PC-3 (cell line): ENCODE measurements at regions not wholly inside any gene's neighbourhood (a gene's known extent, or its start where the extent isn't known, plus 50 kb on each side); places are given as distances from the start of the nearest gene placed in this dataset.
A peak's percentile ranks its signal among the peaks of the same experiment; 100 is the strongest.

Source experiments
- ATAC-seq: fragments of 200-7000 bp; cut with Tn5 transposase; 2 replicates; pipeline ENCODE4 v1.9.1; 2020; ENCODE audit warnings: mild to moderate bottlenecking, moderate library complexity
- BruUV-seq: library from RNA; stranded (reverse); fragments of 400-500 nt; replicated peaks from 2 replicates; lab custom pipeline; 2021; lab: Mats Ljungman, UMichigan
- CTCF ChIA-PET: fragments of 300-600 bp; sonication (Branson Sonifier 250); formaldehyde crosslinking; loops from one replicate; lab custom pipeline; 2022; ENCODE audit warnings: antibody characterized with exemption; lab: Charles Lee
- POLR2A ChIA-PET: fragments of 300-600 bp; sonication (Branson Sonifier 250); formaldehyde crosslinking; loops from one replicate; lab custom pipeline; 2022; ENCODE audit warnings: antibody characterized with exemption; ENCODE audit not compliant: unreplicated experiment; lab: Charles Lee
- DNase-seq: peaks from one replicate; pipeline ENCODE4 v3.0.0-alpha.2; 2015
- H2AFZ ChIP-seq: fragments of 300-600 bp; sonication (generic); 2 replicates; pipeline ENCODE4 v1.6.0; 2016; ENCODE audit warnings: antibody characterized with exemption, low read length
- H3F3A ChIP-seq: fragments of 300-600 bp; sonication (generic); one replicate; pipeline ENCODE4 v1.6.0; 2017; ENCODE audit warnings: antibody characterized with exemption, low read length, control low read depth, mild to moderate bottlenecking; ENCODE audit not compliant: unreplicated experiment
- H3K27ac ChIP-seq: fragments of 300-600 bp; sonication (generic); 2 replicates; pipeline ENCODE4 v1.5.1; 2016; ENCODE audit warnings: mild to moderate bottlenecking, low read length
- H3K27me3 ChIP-seq: fragments of 300-600 bp; sonication (generic); 2 replicates; pipeline ENCODE4 v1.6.1; 2016; ENCODE audit warnings: low read length, mixed read lengths
- H3K36me3 ChIP-seq: fragments of 300-600 bp; sonication (generic); 2 replicates; pipeline ENCODE4 v1.6.1; 2016; ENCODE audit warnings: low read depth, mixed run types, low read length, mixed read lengths
- H3K4me1 ChIP-seq: fragments of 300-600 bp; sonication (generic); 2 replicates; pipeline ENCODE4 v1.5.1; 2016; ENCODE audit warnings: low read length; ENCODE audit not compliant: insufficient read depth
- H3K4me2 ChIP-seq: fragments of 300-600 bp; sonication (generic); 2 replicates; pipeline ENCODE4 v1.6.0; 2016; ENCODE audit warnings: low read length
- H3K4me3 ChIP-seq: fragments of 300-600 bp; sonication (generic); 2 replicates; pipeline ENCODE4 v1.5.1; 2016; ENCODE audit warnings: mild to moderate bottlenecking, low read length, mixed read lengths
- H3K79me2 ChIP-seq: fragments of 300-600 bp; sonication (generic); 2 replicates; pipeline ENCODE4 v1.6.1; 2017; ENCODE audit warnings: low read length, mixed read lengths
- H3K9ac ChIP-seq: fragments of 300-600 bp; sonication (generic); 2 replicates; pipeline ENCODE4 v1.6.0; 2016; ENCODE audit warnings: mild to moderate bottlenecking, low read length
- H3K9me2 ChIP-seq: fragments of 300-600 bp; sonication (generic); replicated peaks from 2 replicates; pipeline ENCODE4 v1.6.1; 2016; ENCODE audit warnings: mixed run types, low read length, mixed read lengths
- H3K9me3 ChIP-seq: fragments of 300-600 bp; sonication (generic); 2 replicates; pipeline ENCODE4 v1.6.1; 2016; ENCODE audit warnings: low read length, mixed read lengths
- H4K20me1 ChIP-seq: fragments of 300-600 bp; sonication (generic); 2 replicates; pipeline ENCODE4 v1.6.1; 2016; ENCODE audit warnings: low read length, mixed read lengths
- EZH2 ChIP-seq: fragments of 300-600 bp; sonication (generic); IDR thresholded peaks from one replicate; pipeline ENCODE4 v1.6.1; 2017; ENCODE audit warnings: antibody characterized with exemption, mild to moderate bottlenecking, low read length; ENCODE audit not compliant: unreplicated experiment
- EZH2phosphoT487 ChIP-seq: fragments of 300-600 bp; sonication (generic); IDR thresholded peaks from 2 replicates; pipeline ENCODE4 v1.6.1; 2018; ENCODE audit warnings: mild to moderate bottlenecking, antibody characterized with exemption, low read length, borderline replicate concordance
- intact Hi-C: fragments of 100-400 bp; cut with micrococcal nuclease; formaldehyde crosslinking; loops from 2 replicates; pipeline ENCODE4 v1.9.0; 2023
- TF ChIP-seq, protein P1 (sequence below): fragments of 300-600 bp; sonication (generic); conservative IDR thresholded peaks from 2 replicates; pipeline ENCODE4 v1.5.1; 2017; ENCODE audit warnings: antibody characterized with exemption, low read depth, mild to moderate bottlenecking, low read length

DNA sequence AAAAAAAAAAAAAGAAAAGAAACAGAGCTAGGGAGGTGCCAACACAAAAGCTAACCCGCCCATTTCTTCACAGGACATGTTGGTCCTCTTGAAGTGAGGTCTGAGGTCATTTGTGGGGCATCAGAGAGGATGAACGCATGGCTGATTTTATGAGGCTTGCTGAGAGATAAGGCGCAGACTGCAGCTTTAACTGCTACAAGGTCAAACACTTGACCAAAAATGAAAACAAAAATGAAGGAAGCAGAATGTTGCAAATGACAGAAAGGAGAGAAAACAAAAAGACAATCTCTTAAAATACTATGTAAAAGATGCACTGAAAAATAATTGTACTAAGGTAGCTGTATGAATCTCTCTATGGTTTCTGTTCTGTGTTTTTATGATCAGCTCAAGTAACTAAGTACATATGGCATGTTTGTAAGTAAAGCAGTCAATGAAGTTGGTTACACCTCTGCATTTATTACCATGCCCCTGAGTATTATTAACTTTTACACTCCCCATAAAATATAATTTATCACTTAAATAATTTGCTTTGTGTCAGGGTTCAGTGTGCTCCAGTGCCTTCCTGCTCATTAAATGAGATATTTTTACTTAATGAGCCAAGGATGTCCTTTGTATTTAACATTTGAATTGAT, 249.1 kb upstream of the NR5A2 start:
- POLR2A ChIA-PET, result interaction anchor here (0.6 kb wide), 2 partner anchors 127 to 440 kb away, joined by 6 to 36 read pairs; no protein-coding TSS in a partner anchor
- Histone ChIP-seq H3K79me2 (no peaks in the 10 kb centered on the region), H3K9me3 (no peaks in the 10 kb centered on the region), H2AFZ (no peak overlapping the region), H4K20me1 (peaks cover 8% of the 10 kb centered on the region), H3K9me2 (no peaks in the 10 kb centered on the region), H3K9ac (no peak overlapping the region), H3K4me2 (no peak overlapping the region), H3K4me1 (peaks cover 28% of the 10 kb centered on the region), H3K36me3 (peaks cover 42% of the 10 kb centered on the region), H3K27ac (no peak overlapping the region), H3K27me3 (no peaks in the 10 kb centered on the region), H3K4me3 (no peak overlapping the region), H3F3A (peaks cover 17% of the 10 kb centered on the region)
- TF ChIP-seq EZH2phosphoT487, result no peak
- TF ChIP-seq, protein P1, sequence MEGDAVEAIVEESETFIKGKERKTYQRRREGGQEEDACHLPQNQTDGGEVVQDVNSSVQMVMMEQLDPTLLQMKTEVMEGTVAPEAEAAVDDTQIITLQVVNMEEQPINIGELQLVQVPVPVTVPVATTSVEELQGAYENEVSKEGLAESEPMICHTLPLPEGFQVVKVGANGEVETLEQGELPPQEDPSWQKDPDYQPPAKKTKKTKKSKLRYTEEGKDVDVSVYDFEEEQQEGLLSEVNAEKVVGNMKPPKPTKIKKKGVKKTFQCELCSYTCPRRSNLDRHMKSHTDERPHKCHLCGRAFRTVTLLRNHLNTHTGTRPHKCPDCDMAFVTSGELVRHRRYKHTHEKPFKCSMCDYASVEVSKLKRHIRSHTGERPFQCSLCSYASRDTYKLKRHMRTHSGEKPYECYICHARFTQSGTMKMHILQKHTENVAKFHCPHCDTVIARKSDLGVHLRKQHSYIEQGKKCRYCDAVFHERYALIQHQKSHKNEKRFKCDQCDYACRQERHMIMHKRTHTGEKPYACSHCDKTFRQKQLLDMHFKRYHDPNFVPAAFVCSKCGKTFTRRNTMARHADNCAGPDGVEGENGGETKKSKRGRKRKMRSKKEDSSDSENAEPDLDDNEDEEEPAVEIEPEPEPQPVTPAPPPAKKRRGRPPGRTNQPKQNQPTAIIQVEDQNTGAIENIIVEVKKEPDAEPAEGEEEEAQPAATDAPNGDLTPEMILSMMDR, result no peak
- TF ChIP-seq EZH2, result no peak
- DNase-seq (peak; percentile 46), ATAC-seq (no peak)
- BruUV-seq, result no TSS peak
- intact Hi-C loops, result loop anchor here (10.0 kb wide), 1 partner anchor 736 kb away; no protein-coding TSS in a partner anchor
- CTCF ChIA-PET, result no interaction called here

DNA sequence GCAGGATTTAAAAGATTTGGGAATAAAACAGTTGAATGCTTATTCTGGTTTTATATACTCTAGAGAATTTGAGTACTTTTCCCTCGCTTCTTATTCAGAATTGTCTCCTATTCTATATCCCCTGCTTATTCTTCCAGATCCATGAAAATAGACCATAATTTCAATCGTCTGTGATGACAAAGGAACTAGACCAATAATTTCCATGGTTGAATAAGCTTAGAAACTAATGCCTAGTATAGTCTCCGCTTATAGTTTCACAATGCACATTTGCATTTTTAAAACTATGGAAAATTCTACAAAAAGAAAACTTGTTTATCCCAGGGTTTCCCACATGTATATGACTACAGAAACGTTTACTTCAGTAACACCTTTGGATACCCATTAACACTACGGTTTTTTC, 247.4 kb upstream of the NR5A2 start:
- no peaks in the 10 kb centered on the region for H3K27me3 ChIP-seq
- no peak overlapping the region for H3K4me2 ChIP-seq
- H3K79me2 ChIP-seq, result no peaks in the 10 kb centered on the region
- H3K4me1 ChIP-seq, result peaks cover 33% of the 10 kb centered on the region
- CTCF ChIA-PET, result no interaction called here
- intact Hi-C loops, result loop anchor here (2.0 to 10.0 kb wide), 5 partner anchors 21 to 1065 kb away; no protein-coding TSS in a partner anchor
- H3K9me2 ChIP-seq, result no peaks in the 10 kb centered on the region
- DNase-seq (no peak), ATAC-seq (no peak)
- peaks cover 10% of the 10 kb centered on the region for H3F3A ChIP-seq
- peaks cover 18% of the 10 kb centered on the region for H4K20me1 ChIP-seq
- BruUV-seq, result no TSS peak
- TF ChIP-seq EZH2phosphoT487 (no peak), EZH2 (no peak)
- TF ChIP-seq, protein P1, result no peak
- no peak overlapping the region for H3K4me3 ChIP-seq
- no peaks in the 10 kb centered on the region for H3K9me3 ChIP-seq
- H3K36me3 ChIP-seq, result peaks cover 43% of the 10 kb centered on the region
- H3K9ac ChIP-seq, result no peak overlapping the region
- no peak overlapping the region for H3K27ac ChIP-seq
- POLR2A ChIA-PET, result no interaction called here
- H2AFZ ChIP-seq, result no peak overlapping the region
